22Rv1 (cell line): ENCODE measurements at regions not wholly inside any gene's neighbourhood (a gene's known extent, or its start where the extent isn't known, plus 50 kb on each side); places are given as distances from the start of the nearest gene placed in this dataset.

Source experiments
- ZFX ChIP-seq: fragments of 450-650 bp; IDR thresholded peaks from 2 replicates; pipeline ENCODE4 v1.6.1; 2017; ENCODE audit warnings: antibody characterized with exemption, borderline replicate concordance
- TF ChIP-seq, protein P1 (sequence below): fragments of 450-650 bp; IDR thresholded peaks from 2 replicates; pipeline ENCODE4 v1.5.1; 2017; ENCODE audit warnings: mild to moderate bottlenecking

DNA sequence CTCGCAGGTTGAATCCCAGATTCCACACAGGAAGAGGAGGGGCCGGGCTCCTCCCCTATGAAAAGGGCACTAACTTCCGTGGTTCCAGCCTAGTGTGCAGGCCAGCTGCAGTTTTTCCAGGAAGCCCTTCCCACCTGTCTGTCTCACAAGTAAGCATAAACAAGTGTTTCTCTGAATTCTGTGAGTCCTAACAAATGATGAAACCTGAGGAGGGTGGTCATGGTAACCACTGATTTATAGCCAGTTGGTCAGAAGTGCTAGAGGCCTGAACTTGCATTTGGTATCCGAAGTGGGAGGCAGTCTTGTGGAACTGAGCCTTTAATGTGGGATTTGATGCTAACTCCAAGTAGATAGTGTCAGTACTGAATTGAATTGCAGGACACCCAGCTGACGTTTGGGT lies 54.7 kb upstream of the STEAP4 start:
- TF ChIP-seq, protein P1, sequence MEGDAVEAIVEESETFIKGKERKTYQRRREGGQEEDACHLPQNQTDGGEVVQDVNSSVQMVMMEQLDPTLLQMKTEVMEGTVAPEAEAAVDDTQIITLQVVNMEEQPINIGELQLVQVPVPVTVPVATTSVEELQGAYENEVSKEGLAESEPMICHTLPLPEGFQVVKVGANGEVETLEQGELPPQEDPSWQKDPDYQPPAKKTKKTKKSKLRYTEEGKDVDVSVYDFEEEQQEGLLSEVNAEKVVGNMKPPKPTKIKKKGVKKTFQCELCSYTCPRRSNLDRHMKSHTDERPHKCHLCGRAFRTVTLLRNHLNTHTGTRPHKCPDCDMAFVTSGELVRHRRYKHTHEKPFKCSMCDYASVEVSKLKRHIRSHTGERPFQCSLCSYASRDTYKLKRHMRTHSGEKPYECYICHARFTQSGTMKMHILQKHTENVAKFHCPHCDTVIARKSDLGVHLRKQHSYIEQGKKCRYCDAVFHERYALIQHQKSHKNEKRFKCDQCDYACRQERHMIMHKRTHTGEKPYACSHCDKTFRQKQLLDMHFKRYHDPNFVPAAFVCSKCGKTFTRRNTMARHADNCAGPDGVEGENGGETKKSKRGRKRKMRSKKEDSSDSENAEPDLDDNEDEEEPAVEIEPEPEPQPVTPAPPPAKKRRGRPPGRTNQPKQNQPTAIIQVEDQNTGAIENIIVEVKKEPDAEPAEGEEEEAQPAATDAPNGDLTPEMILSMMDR: no peak
- TF ChIP-seq ZFX: no peak
